Anterior cingulate cortex (tissue), 58 donors: ENCODE measurements at regions not wholly inside any gene's neighbourhood (a gene's known extent, or its start where the extent isn't known, plus 50 kb on each side); places are given as distances from the start of the nearest gene placed in this dataset.

Experiments
- DNase-seq, 58 donors: peaks; one replicate each; lab custom pipeline; 2025; lab: John Stamatoyannopoulos, UW

- no peak for DNase-seq
These were observed 54.2 kb downstream of the MSX1 start for GRCh38 chr4:4913628-4914027.

GRCh38 chr4:4914059-4914820, 54.8 kb downstream of the MSX1 start:
- no peak for DNase-seq

- DNase-seq, result no peak
These were observed 55.7 kb downstream of the MSX1 start for GRCh38 chr4:4914965-4915845.

DNA sequence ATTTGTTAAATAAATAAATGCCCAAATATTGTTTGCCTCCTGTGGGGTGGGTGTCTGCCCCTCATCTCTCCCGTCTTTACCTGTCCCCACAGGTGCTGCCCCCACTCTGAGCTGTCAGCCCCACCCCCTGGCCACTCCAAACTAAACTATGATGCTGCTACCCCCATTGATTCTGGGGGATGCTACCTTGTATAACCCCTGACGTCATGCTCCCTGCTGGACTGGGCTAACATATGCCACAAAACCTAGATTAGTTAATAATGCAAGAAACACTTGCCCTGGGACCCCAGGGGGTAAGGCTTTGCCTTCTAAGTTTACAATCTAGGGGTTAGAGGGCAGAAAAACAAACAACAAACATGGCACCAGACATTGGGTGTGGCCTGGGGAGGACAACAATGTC, 58.6 kb downstream of the MSX1 start:
- no peak for DNase-seq

DNA sequence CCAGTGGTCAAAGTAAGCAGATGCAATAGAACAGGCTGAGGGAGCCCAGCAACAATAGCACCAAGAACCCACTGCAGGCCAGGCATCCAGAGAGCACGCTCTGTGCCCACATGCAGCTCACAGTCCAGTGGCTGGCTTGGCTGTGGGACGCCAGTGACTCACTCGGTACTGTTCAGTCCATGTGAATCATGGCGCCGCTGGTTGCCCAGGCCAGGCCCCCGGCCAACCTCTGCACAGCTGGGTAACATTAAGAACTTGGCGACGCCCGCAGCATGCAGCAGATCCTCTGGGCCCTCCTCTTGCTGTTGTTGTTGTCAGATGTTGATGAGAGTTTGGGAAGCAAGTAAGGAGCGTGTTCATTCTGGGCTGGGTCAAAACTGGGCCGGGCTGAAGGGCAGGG, 60.5 kb downstream of the MSX1 start:
- no peak for DNase-seq

GRCh38 chr4:4921077-4921476, 61.6 kb downstream of the MSX1 start:
- no peak for DNase-seq

DNA sequence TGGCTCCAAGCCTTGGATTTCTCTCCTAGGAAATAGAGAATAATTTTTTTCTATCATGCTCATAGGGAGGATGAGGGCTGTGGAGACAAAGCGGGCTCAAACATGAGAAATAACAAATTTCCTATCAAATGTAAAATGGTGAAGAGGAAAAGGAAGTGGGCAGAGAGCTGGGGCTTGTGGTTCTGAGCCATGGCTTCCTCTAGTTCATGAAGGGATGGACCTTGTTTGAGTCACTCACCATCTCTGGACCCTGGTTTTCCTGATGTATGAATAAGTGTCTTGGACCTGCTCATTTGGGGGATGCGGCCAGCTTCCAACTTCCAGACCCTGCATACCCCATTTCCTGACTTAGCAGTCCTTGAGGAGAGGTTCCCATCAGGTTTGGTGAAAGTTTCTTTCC, 63.0 kb downstream of the MSX1 start:
- no peak for DNase-seq

- DNase-seq, result no peak
These were observed 63.7 kb downstream of the MSX1 start for GRCh38 chr4:4923201-4923600.

DNA sequence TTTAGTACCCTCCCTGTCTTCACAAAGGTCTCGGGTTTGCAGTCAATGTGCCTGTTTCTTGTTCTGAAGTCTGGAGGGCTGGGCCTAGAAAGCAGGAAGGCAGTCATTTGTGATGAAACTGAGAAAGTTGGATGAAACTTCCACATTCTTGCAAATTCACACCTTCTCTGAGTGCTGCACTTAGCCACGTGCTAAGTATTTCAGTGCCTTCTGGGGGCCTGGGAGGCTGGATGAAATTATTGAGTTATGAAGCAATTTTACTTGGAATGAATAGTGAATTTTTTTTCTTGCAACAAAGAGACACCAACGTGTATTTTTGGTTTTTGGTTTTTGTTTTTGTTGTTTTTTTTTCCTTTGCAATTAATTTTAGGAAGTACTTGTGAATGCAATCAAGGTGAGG, 71.2 kb downstream of the MSX1 start:
- no peak for DNase-seq

DNA sequence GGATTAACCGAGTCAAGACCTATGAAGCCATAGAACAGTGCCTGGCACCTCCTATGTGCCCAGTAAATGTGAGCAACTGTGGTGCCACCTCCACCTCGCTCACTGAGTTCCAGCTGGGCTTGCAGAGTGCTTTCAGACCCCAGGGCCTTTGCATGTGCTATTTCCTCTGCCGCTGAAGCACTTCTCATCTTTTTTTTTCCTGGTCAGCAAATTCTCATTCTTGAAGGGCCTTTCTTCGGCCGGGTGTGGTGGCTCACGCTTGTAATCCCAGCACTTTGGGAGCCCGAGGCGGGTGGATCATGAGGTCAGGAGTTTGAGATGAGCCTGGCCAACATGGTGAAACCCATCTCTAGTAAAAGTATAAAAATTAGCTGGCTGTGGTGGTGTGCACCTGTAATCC, 76.5 kb downstream of the MSX1 start:
- DNase-seq, result no peak

- no peak for DNase-seq
These were observed 78.5 kb downstream of the MSX1 start for GRCh38 chr4:4937926-4938325.

GRCh38 chr4:4941751-4942150, 77.5 kb downstream of the CYTL1 start:
- no peak for DNase-seq

- no peak for DNase-seq
These were observed 76.6 kb downstream of the CYTL1 start for GRCh38 chr4:4942658-4943057.

DNA sequence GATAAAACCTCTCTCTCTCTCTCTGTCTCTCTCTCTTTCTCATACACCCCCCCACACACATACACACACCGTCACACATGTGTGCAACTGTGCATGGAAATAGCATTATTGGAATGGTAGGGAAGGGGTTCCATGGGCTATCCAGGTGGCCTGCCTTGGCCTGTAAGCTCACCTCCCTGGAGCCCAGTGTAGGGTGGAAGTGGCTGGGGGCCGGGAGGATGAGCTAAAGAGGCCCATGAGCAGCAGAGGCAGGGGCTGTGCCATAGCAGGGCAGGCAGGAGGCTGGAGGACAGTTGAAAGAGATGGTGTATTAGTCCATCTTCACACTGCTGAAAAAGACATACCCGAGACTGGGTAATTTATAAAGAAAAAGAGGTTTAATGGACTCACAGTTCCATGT, 74.2 kb downstream of the CYTL1 start:
- no peak for DNase-seq

- no peak for DNase-seq
These were observed 73.4 kb downstream of the CYTL1 start for GRCh38 chr4:4945829-4946228.

DNA sequence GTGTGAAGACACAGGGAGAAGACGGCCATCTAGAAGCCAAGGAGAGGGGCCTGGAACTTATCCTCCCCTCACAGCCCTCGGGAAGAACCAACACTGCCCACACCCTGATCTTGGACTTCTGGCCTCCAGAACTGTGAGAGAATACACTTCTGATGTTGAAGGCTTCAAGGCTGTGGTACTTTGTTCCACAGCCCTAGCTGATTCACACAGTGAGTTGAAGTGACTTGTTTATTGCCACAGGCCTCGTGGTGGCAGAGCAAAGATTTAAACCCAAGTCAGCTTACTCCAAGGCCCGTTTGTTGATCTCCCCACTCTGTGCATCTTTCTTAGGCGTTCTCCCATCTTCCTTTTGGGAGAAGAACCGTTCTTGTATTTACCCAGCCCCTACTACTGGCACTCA, 72.8 kb downstream of the CYTL1 start:
- DNase-seq, result no peak

DNA sequence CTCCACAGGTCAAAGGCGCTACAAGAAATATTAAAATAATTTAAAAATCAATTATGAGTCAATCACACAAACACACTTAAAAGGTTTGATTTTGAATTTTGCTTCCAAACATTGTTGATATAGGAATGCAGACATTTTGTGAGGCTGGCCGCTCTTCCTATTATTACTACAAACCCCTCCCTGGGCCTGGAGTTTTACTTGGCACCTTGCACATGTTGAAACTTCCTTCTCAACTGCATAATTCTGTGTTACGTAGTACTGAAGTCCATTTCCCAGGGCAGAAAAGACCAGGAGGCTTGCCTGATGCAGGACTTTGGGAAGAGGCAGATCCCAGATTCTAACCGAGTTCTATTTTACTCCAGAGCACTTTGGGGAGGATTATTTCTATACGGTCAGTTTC, 71.5 kb downstream of the CYTL1 start:
- no peak for DNase-seq

GRCh38 chr4:4948370-4948769, 70.9 kb downstream of the CYTL1 start:
- no peak for DNase-seq

GRCh38 chr4:4950561-4951290, 68.5 kb downstream of the CYTL1 start:
- peak in 52 of 58 donors; percentile 20 to 95 (median 66) for DNase-seq

- DNase-seq, result no peak
These were observed 67.0 kb downstream of the CYTL1 start for GRCh38 chr4:4952273-4952672.
